ENCODE measurements at regions not wholly inside any gene's neighbourhood (a gene's known extent, or its start where the extent isn't known, plus 50 kb on each side); places are given as distances from the start of the nearest gene placed in this dataset.
"Not testable (repeated sequence)": the region's sequence is repeated elsewhere in the genome, so short reads cannot be mapped to it uniquely, and the experiment has no call there.

DNA sequence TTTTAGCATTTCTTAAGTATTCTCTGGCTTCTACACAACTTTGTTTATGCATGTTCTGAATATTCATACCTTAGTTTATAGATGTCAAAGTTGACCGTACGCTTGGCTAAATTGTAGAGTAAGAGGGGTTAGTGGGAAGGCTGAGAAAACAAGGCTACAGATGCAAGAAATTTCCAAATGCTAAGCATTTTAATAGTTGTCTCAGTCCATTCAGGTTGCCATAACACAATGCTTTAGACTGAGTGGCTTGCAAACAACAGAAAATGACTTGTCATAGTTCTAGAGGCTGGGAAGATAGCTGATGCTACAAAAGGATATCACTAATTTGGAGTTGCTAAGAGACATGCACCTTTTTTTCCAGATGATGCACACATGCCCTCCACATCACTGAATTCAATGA lies 53.0 kb upstream of the C1QTNF3 start:
- in situ Hi-C loops (cut with HindIII; ENCODE audit: low pct_unique_long_range_greater_than_20kb, low sequenced_read_pairs); DNase-seq (ENCODE audit: low read depth, low spot score): not testable (repeated sequence)

DNA sequence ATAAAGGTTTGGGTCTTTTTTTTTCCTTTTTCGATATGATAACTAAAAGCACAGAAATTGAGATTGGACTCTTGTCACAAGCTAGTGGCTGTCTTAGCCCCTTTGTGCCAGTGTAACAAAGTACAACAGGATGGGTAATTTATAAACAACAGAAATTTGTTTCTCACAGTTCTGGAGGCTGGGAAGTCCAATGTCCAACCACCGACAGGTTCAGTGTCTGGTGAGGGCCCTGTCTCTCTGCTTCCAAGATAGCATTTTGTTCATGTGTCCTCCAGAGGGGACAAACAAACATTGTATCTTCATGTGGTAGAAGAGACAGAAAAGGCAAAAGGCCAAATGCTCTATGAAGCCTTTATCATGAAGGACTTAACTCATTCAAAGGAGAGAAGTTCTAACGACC lies 56.9 kb upstream of the C1QTNF3 start:
- in situ Hi-C loops (cut with HindIII; ENCODE audit: low pct_unique_long_range_greater_than_20kb, low sequenced_read_pairs); DNase-seq (ENCODE audit: low read depth, low spot score): not testable (repeated sequence)

DNA sequence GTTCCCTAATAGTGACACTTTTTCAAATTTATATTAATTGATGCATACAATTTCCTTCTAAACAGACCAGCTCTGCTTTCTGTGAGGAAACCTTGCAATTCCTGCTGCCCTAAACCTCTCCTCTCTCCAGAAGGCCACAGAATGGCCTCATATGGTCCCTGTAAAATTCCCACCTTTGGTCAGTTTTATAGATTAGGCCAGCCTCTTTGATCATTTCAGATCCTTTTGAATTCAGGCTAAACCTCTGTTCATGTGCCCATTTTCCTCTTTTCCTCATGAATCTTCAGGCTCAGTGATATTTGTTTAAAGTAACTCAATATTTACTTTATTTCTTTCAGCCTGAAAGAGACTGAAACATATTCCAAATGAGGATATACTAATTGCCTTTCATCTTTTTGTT lies 58.6 kb upstream of the C1QTNF3 start:
- DNase-seq (ENCODE audit: low read depth, low spot score); in situ Hi-C loops (cut with HindIII; ENCODE audit: low pct_unique_long_range_greater_than_20kb, low sequenced_read_pairs): not testable (repeated sequence)

DNA sequence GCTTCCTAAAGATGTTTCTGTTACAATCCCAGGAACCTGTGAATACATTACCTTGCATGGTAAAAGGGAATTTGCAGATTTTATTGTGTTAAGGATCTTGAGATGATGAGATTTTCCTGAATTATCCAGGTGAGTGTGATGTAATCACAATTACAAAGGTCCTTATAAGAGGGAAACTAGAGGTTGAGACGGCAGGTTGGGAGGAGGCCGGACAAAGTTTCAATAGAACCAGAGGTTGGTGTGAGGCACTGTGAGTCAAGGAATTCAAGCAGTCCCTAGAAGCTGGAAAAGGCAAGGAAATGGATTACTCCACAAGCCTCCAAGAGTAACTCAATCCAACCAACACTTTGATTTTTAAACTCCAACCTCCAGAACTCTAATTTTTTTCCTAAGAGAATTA lies 65.9 kb upstream of the C1QTNF3 start:
- DNase-seq (ENCODE audit: low read depth, low spot score); in situ Hi-C loops (cut with HindIII; ENCODE audit: low pct_unique_long_range_greater_than_20kb, low sequenced_read_pairs): not testable (repeated sequence)

DNA sequence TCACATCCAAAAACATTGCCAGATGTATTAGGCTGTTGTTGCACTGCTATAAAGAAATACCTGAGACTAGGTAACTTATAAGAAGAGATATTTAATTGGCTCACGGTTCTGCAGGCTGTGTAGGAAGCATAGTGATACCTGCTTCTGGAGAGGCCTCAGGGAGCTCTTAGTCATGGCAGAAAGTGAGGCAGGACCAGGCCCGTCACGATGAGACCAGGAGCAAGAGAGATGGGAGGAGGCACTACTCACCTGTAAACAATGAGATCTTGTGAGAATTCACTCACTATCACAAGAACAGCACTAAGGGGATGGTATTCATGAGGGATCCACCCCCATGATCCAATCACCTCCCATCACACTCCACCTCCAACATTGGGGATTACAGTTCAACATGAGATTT lies 81.3 kb upstream of the C1QTNF3 start:
- DNase-seq (ENCODE audit: low read depth, low spot score); in situ Hi-C loops (cut with HindIII; ENCODE audit: low pct_unique_long_range_greater_than_20kb, low sequenced_read_pairs): not testable (repeated sequence)

DNA sequence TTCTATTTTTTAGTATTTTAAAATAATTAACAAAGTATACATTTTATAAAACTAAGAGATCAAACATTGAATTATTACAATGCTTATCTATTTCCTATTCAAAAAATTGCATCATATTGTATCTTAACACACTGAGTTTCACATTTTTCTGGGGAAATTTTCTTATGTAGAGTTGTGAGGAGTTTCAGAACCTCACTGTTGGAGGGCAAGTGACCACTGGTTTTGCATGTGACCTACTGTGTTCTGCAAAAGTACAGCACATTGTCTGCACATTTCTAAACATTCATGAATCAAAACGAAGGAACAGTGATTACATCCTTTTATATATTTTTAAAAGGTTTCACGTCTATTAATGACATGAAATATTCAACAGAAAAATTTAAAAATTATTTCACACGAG lies 82.3 kb upstream of the C1QTNF3 start:
- in situ Hi-C loops (cut with HindIII; ENCODE audit: low pct_unique_long_range_greater_than_20kb, low sequenced_read_pairs); DNase-seq (ENCODE audit: low read depth, low spot score): not testable (repeated sequence)

DNA sequence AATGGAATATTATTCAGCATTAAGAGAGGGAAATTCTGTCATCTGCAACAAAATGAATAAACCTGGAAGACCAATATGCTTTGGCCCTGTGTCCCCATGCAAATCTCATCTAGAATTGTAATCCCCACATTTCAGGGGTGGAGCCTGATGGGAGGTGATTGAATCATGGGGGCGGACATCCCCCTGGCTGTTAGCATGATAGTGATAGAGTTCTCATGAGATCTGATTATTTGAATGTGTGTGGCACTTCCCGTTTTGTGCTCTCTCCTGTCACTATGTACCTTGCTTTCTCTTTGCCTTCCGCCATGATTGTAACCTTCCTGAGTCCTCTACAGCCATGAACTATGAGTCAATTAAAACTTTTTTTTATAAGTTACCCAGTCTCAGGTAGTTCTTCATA lies 83.7 kb upstream of the C1QTNF3 start:
- in situ Hi-C loops (cut with HindIII; ENCODE audit: low pct_unique_long_range_greater_than_20kb, low sequenced_read_pairs), result not testable (repeated sequence)

DNA sequence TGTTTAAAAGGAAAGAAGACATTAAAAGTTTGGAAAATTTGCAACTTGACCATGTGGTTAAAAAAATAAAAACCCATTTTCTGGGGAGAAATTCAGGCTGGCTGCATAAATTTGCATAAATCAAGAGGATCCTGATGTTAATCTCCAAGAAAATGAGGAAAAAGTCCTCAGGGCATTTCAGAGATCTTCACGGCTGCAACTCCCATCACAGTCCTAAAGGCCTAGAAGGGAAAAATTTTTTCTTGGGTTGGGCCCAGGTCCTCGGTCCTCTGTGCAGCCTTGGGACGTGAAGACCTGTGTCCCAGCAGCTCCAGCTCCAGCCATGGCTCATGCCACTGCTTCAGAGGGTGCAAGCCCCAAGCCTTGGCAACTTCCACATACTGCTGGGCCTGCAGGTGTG lies 84.8 kb upstream of the C1QTNF3 start:
- DNase-seq (ENCODE audit: low read depth, low spot score); in situ Hi-C loops (cut with HindIII; ENCODE audit: low pct_unique_long_range_greater_than_20kb, low sequenced_read_pairs): not testable (repeated sequence)

More for the DNA sequence above, 83.7 kb upstream of the C1QTNF3 start:
- DNase-seq (ENCODE audit: low read depth, low spot score), result not testable (repeated sequence)

DNA sequence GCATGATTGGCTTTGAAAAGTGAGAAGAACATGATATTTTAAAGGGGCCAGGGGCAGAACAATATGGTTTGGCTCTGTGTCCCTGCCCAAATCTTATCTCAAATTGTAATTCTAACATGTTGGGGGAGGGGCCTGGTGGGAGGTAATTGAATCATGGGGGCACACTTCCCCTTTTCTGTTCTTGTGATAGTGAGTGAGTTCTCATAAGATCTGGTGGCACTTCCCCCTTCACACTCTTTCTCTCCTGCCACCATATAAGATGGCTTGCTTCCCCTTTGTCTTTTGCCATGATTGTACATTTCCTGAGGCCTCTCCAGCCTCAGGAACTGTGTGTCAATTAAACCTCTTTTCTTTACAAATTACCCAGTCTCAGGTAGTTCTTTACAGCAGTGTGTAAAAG lies 85.9 kb upstream of the C1QTNF3 start:
- in situ Hi-C loops (cut with HindIII; ENCODE audit: low pct_unique_long_range_greater_than_20kb, low sequenced_read_pairs), result not testable (repeated sequence)

DNA sequence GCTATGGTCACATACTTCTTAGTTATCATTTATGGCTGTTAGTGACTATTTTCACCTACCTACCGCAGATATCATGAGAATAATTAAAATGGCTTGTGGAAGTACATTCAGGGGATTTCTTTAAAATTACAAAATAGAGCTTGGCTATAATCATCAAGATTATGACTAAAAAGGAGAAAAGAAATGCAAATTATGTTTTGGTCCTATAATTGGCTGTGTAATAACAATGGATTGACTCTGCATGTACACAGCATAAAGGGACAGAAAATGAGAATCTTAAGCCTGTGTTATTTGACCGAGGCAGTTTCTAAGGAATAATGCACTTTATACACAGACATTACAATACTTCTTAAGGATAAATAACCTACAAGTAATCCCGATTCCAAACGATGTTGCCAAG lies 112.0 kb upstream of the C1QTNF3 start:
- DNase-seq (ENCODE audit: low read depth, low spot score); in situ Hi-C loops (cut with HindIII; ENCODE audit: low pct_unique_long_range_greater_than_20kb, low sequenced_read_pairs): not testable (repeated sequence)

More for the DNA sequence above, 85.9 kb upstream of the C1QTNF3 start:
- not testable (repeated sequence) for DNase-seq (ENCODE audit: low read depth, low spot score)

DNA sequence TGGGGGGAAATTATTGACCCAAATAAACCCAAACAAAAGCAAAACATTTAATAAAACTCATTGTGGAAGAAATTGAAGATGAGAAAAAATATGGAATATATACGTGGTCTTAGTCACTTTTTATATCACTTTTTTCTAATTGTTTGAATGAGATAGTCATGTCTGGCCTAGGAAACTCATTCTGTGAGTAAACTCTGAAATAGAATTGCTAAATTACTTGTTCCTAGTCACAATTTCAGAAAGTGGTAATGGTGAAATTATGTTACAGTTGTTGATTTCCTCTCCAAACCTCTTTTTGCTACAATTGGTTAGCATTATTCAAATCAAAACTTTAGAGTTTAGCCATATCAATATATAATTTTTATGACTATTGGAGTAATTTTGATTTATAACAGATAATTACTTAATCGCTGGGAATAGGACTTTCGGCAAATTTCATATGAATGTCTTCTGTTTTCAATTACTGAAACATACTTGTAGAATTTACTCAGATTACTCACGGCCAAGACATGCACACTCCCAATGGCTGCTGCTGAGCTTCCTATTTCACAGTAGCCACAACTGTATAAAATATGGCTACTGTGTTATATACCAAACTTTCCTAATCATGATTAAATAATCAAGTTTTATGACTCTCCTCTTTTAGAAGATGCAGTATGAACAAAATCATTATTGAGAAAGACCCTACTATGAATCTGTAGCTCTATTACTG lies 113.8 kb upstream of the C1QTNF3 start:
- in situ Hi-C loops (cut with HindIII; ENCODE audit: low pct_unique_long_range_greater_than_20kb, low sequenced_read_pairs); DNase-seq (ENCODE audit: low read depth, low spot score): not testable (repeated sequence)

DNA sequence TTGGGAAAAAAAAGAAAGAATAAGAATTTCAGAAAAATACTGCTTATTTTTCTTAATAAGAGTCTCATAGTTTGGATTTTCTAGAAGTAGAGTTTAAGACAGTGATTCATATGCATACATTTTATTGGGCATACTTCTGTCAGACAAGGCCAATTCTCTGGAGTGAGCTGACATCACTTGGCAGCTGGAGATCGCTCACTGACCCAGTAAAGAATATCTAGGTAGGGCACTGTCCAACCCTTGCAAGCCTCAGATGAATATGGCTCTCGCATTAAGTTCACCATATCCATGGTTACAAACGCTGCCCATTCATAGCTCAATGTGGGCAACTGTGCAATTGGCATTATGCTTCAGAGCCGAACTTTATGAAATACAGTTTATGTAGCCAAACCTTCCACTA lies 117.9 kb upstream of the C1QTNF3 start:
- in situ Hi-C loops (cut with HindIII; ENCODE audit: low pct_unique_long_range_greater_than_20kb, low sequenced_read_pairs); DNase-seq (ENCODE audit: low read depth, low spot score): not testable (repeated sequence)

DNA sequence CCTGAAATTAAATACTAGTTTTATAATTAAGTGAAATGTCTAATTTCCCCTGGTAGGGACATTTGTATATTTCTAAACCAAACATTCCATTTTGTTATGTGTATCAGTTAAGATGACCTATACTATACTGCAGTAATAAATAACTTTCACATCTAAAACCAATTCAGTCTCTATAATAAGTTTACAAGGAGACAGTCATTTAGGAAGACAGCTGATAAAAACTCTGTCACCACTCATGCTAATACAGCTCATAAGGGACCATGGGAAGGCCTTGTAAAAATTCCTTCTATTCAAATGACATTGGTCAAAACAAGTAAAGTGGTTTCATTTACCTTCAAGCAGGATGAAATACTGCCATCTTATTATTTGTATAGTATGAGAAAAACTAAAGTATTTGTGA lies 128.4 kb upstream of the C1QTNF3 start:
- in situ Hi-C loops (cut with HindIII; ENCODE audit: low pct_unique_long_range_greater_than_20kb, low sequenced_read_pairs); DNase-seq (ENCODE audit: low read depth, low spot score): not testable (repeated sequence)

DNA sequence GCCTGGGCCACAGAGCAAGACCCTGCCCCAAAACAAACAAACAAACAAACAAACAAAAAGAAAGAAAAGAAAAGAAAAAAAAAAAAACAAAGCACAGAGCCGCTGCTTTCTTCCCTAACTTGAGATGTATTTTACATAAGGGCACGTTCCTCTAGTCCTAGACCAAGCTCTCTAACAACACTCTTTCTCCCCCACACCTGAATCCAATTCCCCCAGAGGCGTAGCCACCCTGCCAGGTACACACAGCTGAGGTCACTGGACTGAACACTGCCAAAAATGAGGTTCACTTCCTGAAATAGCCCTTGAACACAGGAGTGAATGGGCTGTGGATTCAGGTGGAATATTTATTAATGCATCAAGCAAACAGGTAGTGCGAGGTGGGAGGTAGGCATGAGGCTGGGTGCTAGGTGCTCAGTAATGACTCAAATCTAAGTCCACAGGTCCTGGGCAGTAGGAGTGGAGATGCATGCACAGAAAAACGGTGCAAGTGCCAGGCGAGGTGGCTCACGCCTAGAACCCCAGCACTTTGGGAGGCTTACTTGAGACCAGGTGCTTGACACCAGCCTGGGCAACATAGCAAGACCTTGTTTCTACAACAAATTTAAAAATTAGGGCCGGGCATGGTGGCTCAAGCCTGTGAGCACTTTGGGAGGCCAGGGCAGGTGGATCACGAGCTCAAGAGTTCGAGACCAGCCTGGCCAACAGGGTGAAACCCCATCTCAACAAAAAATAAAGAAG lies 136.6 kb upstream of the C1QTNF3 start:
- DNase-seq (ENCODE audit: low read depth, low spot score); in situ Hi-C loops (cut with HindIII; ENCODE audit: low pct_unique_long_range_greater_than_20kb, low sequenced_read_pairs): not testable (repeated sequence)

DNA sequence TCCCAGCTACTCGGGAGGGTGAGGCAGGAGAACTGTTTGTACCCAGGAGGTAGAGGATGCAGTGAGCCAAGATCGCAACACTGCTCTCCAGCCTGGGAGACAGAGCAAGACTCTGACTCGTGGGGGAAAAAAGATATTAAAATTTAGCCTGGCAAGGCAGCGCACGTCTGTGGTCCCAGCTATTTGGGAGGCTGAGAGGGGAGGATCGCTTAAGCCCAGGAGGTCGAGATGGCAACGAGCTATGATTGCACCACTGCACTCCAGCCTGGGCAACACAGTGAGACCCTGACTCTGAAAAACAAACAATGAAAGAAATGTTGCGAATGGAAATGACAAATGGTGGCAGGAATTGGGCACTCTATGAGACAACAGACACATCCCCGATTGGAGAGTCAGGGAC lies 137.2 kb upstream of the C1QTNF3 start:
- in situ Hi-C loops (cut with HindIII; ENCODE audit: low pct_unique_long_range_greater_than_20kb, low sequenced_read_pairs); DNase-seq (ENCODE audit: low read depth, low spot score): not testable (repeated sequence)

DNA sequence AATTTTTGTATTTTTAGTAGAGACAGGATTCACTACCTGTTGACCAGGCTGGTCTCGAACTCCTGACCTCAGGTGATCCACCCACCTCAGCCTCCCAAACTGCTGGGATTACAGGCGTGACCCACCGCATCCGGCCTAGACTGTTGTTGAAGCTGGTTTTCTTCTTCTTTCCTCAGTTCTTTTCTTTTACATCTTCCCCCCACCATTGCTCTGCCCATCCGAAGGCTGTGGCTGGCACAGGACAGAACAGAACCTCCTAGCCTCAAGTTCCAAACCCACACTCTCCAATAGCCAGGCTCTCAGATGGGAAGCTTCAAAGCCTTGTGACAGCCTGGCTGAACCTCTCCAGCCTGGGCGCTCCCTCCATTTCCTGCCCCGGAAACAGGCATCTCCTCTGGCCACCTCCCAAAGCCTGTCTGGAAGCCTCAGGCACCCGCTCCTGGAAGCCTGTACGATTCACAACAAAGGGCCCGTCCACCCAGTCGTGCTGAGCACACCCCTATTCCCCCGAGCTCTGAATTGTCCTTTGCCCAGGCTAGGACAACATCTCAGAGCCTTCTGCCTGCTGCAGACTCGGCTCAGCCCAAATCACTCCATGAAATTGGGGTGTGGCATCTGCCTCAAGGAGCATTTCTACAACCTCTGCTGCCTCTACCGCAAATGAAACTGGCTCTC lies 138.1 kb upstream of the C1QTNF3 start:
- DNase-seq (ENCODE audit: low read depth, low spot score); in situ Hi-C loops (cut with HindIII; ENCODE audit: low pct_unique_long_range_greater_than_20kb, low sequenced_read_pairs): not testable (repeated sequence)

DNA sequence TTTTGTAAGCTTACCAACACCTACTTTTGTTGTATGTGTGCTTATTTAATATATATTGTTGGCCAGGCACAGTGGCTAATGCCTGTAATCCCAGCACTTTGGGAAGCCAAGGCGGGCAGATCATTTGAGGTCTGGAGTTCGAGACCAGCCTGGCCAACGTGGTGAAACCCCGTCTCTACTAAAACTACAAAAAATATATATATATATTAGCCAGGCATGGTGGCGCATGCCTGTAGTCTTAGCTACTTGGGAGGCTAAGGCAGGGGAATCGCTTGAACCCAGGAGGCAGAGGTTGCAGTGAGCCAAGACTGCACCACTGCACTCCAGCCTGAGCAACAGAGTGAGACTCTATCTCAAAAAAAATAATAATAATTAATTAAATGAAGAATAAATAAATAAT lies 142.0 kb upstream of the C1QTNF3 start:
- DNase-seq (ENCODE audit: low read depth, low spot score); in situ Hi-C loops (cut with HindIII; ENCODE audit: low pct_unique_long_range_greater_than_20kb, low sequenced_read_pairs): not testable (repeated sequence)

DNA sequence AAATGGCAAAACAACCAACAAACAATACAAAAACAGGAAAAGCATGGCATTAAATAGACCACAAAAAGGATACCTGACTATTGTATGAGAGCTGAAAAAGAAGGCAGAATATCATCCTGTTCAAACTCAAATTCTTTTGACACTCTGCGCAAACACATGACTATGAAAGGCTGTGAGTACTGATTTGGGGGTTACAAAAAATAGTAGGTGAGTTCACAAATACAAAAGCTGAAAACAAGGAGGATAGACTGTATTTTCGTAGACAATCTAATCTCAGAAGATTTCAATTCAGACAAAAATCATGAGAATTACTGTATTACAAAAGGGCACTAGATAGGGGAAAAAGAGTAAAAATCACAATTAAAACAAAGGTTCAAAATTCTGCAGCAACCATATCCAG lies 142.6 kb upstream of the C1QTNF3 start:
- DNase-seq (ENCODE audit: low read depth, low spot score), result peak; percentile 7
- in situ Hi-C loops (cut with HindIII; ENCODE audit: low pct_unique_long_range_greater_than_20kb, low sequenced_read_pairs), result not testable (repeated sequence)

All from SK-MEL-5 (cell line).